Calu3 (cell line): ENCODE measurements at regions not wholly inside any gene's neighbourhood (a gene's known extent, or its start where the extent isn't known, plus 50 kb on each side); places are given as distances from the start of the nearest gene placed in this dataset.

Experiments
- BruUV-seq: library from RNA; stranded (reverse); fragments of 400-500 nt; replicated peaks from 2 replicates; lab custom pipeline; 2021; lab: Mats Ljungman, UMichigan
- CTCF ChIA-PET: fragments of 300-600 bp; sonication (Branson Sonifier 250); formaldehyde crosslinking; loops from one replicate; lab custom pipeline; 2022; ENCODE audit warnings: antibody characterized with exemption; lab: Charles Lee
- DNase-seq: peaks from one replicate; pipeline ENCODE4 v3.0.0; 2022
- H3K27ac Mint-ChIP-seq: one replicate; pipeline ENCODE4 v1.8.0; 2022; ENCODE audit warnings: mixed read lengths; ENCODE audit not compliant: unreplicated experiment
- H3K27me3 Mint-ChIP-seq: one replicate; pipeline ENCODE4 v1.8.0; 2022; ENCODE audit warnings: mixed read lengths; ENCODE audit not compliant: unreplicated experiment
- H3K36me3 Mint-ChIP-seq: one replicate; pipeline ENCODE4 v1.8.0; 2022; ENCODE audit warnings: mild to moderate bottlenecking, moderate library complexity, mixed read lengths; ENCODE audit not compliant: insufficient read depth, unreplicated experiment
- H3K4me1 Mint-ChIP-seq: one replicate; pipeline ENCODE4 v1.8.0; 2022; ENCODE audit warnings: mild to moderate bottlenecking, low read depth, mixed read lengths; ENCODE audit not compliant: unreplicated experiment
- H3K4me3 Mint-ChIP-seq: one replicate; pipeline ENCODE4 v1.8.0; 2022; ENCODE audit warnings: mild to moderate bottlenecking, low read depth, moderate library complexity, mixed read lengths; ENCODE audit not compliant: unreplicated experiment
- H3K9me3 Mint-ChIP-seq: one replicate; pipeline ENCODE4 v1.8.0; 2022; ENCODE audit warnings: low read depth, mixed read lengths; ENCODE audit not compliant: unreplicated experiment
- intact Hi-C: fragments of 100-400 bp; cut with micrococcal nuclease; formaldehyde crosslinking; loops from one replicate; pipeline ENCODE4 v1.10.0; 2022; ENCODE audit not compliant: unreplicated experiment
- TF ChIP-seq, protein P1 (sequence below): fragments of 200-600 bp; IDR thresholded peaks from one replicate; pipeline ENCODE4 v1.8.0; 2022; ENCODE audit warnings: antibody characterized with exemption; ENCODE audit not compliant: unreplicated experiment

GRCh38 chr1:164928232-164928812 lies 369.3 kb downstream of the PBX1 start:
- Mint-ChIP-seq H3K9me3 (no peaks in the 10 kb centered on the region), H3K4me3 (no peak overlapping the region)

DNA sequence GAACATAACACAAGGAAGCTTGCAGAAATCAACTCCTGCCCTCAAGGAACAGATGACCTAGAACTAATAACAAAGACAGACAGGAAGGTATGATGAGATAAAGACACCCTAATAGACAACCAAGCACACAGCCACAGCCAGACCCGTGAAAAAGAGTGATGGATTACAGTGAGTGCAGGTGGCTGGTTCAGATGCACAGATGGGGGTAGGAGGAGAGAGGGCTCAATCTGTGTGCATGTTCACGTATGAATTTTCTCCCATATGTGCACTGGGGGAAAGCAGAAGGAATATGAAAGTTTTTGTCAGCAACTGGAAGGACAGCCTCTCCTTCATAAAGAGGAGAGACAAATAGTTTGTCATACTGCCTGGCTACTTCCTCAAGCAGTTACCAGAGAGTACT lies 367.1 kb downstream of the PBX1 start:
- no peak overlapping the region for H3K27ac Mint-ChIP-seq
- TF ChIP-seq, protein P1, sequence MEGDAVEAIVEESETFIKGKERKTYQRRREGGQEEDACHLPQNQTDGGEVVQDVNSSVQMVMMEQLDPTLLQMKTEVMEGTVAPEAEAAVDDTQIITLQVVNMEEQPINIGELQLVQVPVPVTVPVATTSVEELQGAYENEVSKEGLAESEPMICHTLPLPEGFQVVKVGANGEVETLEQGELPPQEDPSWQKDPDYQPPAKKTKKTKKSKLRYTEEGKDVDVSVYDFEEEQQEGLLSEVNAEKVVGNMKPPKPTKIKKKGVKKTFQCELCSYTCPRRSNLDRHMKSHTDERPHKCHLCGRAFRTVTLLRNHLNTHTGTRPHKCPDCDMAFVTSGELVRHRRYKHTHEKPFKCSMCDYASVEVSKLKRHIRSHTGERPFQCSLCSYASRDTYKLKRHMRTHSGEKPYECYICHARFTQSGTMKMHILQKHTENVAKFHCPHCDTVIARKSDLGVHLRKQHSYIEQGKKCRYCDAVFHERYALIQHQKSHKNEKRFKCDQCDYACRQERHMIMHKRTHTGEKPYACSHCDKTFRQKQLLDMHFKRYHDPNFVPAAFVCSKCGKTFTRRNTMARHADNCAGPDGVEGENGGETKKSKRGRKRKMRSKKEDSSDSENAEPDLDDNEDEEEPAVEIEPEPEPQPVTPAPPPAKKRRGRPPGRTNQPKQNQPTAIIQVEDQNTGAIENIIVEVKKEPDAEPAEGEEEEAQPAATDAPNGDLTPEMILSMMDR, result no peak
- no peak for DNase-seq
- H3K4me1 Mint-ChIP-seq, result no peaks in the 10 kb centered on the region
- intact Hi-C loops, result no loop called here
- BruUV-seq, result no TSS peak
- CTCF ChIA-PET, result no interaction called here
- no peaks in the 10 kb centered on the region for H3K27me3 Mint-ChIP-seq
- H3K9me3 Mint-ChIP-seq, result no peaks in the 10 kb centered on the region
- H3K36me3 Mint-ChIP-seq, result no peaks in the 10 kb centered on the region
- H3K4me3 Mint-ChIP-seq, result no peak overlapping the region

More at GRCh38 chr1:164928232-164928812, 369.3 kb downstream of the PBX1 start:
- BruUV-seq, result no TSS peak
- H3K36me3 Mint-ChIP-seq, result no peaks in the 10 kb centered on the region
- intact Hi-C loops, result no loop called here
- no peaks in the 10 kb centered on the region for H3K4me1 Mint-ChIP-seq
- DNase-seq, result no peak
- H3K27me3 Mint-ChIP-seq, result no peaks in the 10 kb centered on the region
- CTCF ChIA-PET, result no interaction called here
- TF ChIP-seq, protein P1, result no peak
- no peak overlapping the region for H3K27ac Mint-ChIP-seq

- intact Hi-C loops, result no loop called here
- H3K4me3 Mint-ChIP-seq, result no peak overlapping the region
- CTCF ChIA-PET, result no interaction called here
- no peak overlapping the region for H3K27ac Mint-ChIP-seq
- H3K27me3 Mint-ChIP-seq, result no peaks in the 10 kb centered on the region
- no peaks in the 10 kb centered on the region for H3K4me1 Mint-ChIP-seq
- no peak for DNase-seq
- no peaks in the 10 kb centered on the region for H3K36me3 Mint-ChIP-seq
- no TSS peak for BruUV-seq
- H3K9me3 Mint-ChIP-seq, result no peaks in the 10 kb centered on the region
- TF ChIP-seq, protein P1, result no peak
Observed at GRCh38 chr1:164922585-164922984, 363.6 kb downstream of the PBX1 start.

GRCh38 chr1:164921493-164921892 lies 362.5 kb downstream of the PBX1 start:
- Mint-ChIP-seq H3K27ac (no peak overlapping the region), H3K36me3 (no peaks in the 10 kb centered on the region), H3K4me3 (no peak overlapping the region), H3K27me3 (peaks cover 5% of the 10 kb centered on the region), H3K4me1 (no peaks in the 10 kb centered on the region), H3K9me3 (no peaks in the 10 kb centered on the region)
- intact Hi-C loops, result no loop called here
- no peak for DNase-seq
- CTCF ChIA-PET, result interaction anchor here (0.6 kb wide), 1 partner anchor 1446 kb away, joined by 3 read pairs; no protein-coding TSS in a partner anchor
- TF ChIP-seq, protein P1, result no peak
- BruUV-seq, result no TSS peak
